Breast epithelium (tissue), 3 donors: ENCODE measurements at regions not wholly inside any gene's neighbourhood (a gene's known extent, or its start where the extent isn't known, plus 50 kb on each side); places are given as distances from the start of the nearest gene placed in this dataset.

Experiments used
- CTCF ChIP-seq, 3 donors: fragments of 450-650 bp; IDR thresholded peaks; one replicate each; pipeline ENCODE4 v1.5.1; 2016 to 2017; ENCODE audit warnings: antibody characterized with exemption in 3 of 3, mild to moderate bottlenecking in 3 of 3, moderate library complexity in 3 of 3
- POLR2A ChIP-seq: fragments of 450-650 bp; IDR thresholded peaks from one replicate; pipeline ENCODE4 v1.6.1; 2016; ENCODE audit warnings: antibody characterized with exemption, mild to moderate bottlenecking, moderate library complexity
- POLR2AphosphoS5 ChIP-seq, 3 donors: sonication (generic); formaldehyde crosslinking; IDR thresholded peaks; one replicate each; pipeline ENCODE4 v1.6.1; 2017; ENCODE audit warnings: antibody characterized with exemption in 3 of 3

- TF ChIP-seq CTCF (IDR thresholded peaks at IDR 0.05) (no peak), POLR2A (no peak), POLR2AphosphoS5 (IDR thresholded peaks at IDR 0.05) (no peak)
Observed at GRCh38 chr2:64707276-64707675, 53.6 kb upstream of the SERTAD2 start.
